Mesothelial cell of epicardium (in vitro differentiated cells): ENCODE measurements at regions not wholly inside any gene's neighbourhood (a gene's known extent, or its start where the extent isn't known, plus 50 kb on each side); places are given as distances from the start of the nearest gene placed in this dataset.

Source experiments
- DNase-seq, 2 experiments: peaks; one replicate each; pipeline ENCODE4 v3.0.0; 2021; ENCODE audit warnings: low spot score in 2 of 2; ENCODE audit not compliant: unreplicated experiment in 2 of 2
- H3K27ac Mint-ChIP-seq: 2 replicates; pipeline ENCODE4 v1.8.0; 2021; ENCODE audit warnings: mixed read lengths
- H3K27me3 Mint-ChIP-seq: 2 replicates; pipeline ENCODE4 v1.8.0; 2021; ENCODE audit warnings: low read depth, mixed read lengths
- H3K36me3 Mint-ChIP-seq: 2 replicates; pipeline ENCODE4 v1.8.0; 2021; ENCODE audit warnings: mixed read lengths
- H3K4me1 Mint-ChIP-seq: 2 replicates; pipeline ENCODE4 v1.8.0; 2021; ENCODE audit warnings: mixed read lengths
- H3K4me3 Mint-ChIP-seq: 2 replicates; pipeline ENCODE4 v1.8.0; 2021; ENCODE audit warnings: mild to moderate bottlenecking, moderate library complexity, mixed read lengths
- H3K9me3 Mint-ChIP-seq: 2 replicates; pipeline ENCODE4 v1.8.0; 2021; ENCODE audit warnings: mixed read lengths
- CTCF ChIP-seq: fragments of 200-600 bp; sonication (generic); IDR thresholded peaks from one replicate; pipeline ENCODE4 v1.5.0; 2021; ENCODE audit warnings: antibody characterized with exemption; ENCODE audit not compliant: unreplicated experiment

GRCh38 chr4:180721356-180721755 lies 1521.8 kb upstream of the TENM3 start:
- Mint-ChIP-seq H3K9me3 (peaks cover 5% of the 10 kb centered on the region), H3K27ac (no peak overlapping the region), H3K4me3 (no peak overlapping the region), H3K4me1 (no peaks in the 10 kb centered on the region), H3K36me3 (no peaks in the 10 kb centered on the region), H3K27me3 (no peaks in the 10 kb centered on the region)
- TF ChIP-seq CTCF = no peak
- no peak for DNase-seq

- no peak for TF ChIP-seq CTCF
- Mint-ChIP-seq H3K4me3 (no peak overlapping the region), H3K36me3 (peaks cover 5% of the 10 kb centered on the region), H3K4me1 (no peaks in the 10 kb centered on the region), H3K9me3 (peaks cover 23% of the 10 kb centered on the region), H3K27ac (no peak overlapping the region), H3K27me3 (no peaks in the 10 kb centered on the region)
- DNase-seq = no peak
Measured at GRCh38 chr4:180726611-180727010, 1516.6 kb upstream of the TENM3 start.

- no peak for DNase-seq
- no peak overlapping the region for H3K27ac Mint-ChIP-seq
- peaks cover 5% of the 10 kb centered on the region for H3K36me3 Mint-ChIP-seq
- no peak overlapping the region for H3K4me3 Mint-ChIP-seq
- TF ChIP-seq CTCF = no peak
- peaks cover 18% of the 10 kb centered on the region for H3K9me3 Mint-ChIP-seq
- no peaks in the 10 kb centered on the region for H3K27me3 Mint-ChIP-seq
- H3K4me1 Mint-ChIP-seq = no peaks in the 10 kb centered on the region
Measured at GRCh38 chr4:180727478-180727877, 1515.7 kb upstream of the TENM3 start.

GRCh38 chr4:180734753-180735432 lies 1508.3 kb upstream of the TENM3 start:
- no peak for DNase-seq
- Mint-ChIP-seq H3K27ac (no peak overlapping the region), H3K4me3 (no peak overlapping the region), H3K9me3 (peaks cover 9% of the 10 kb centered on the region), H3K4me1 (no peaks in the 10 kb centered on the region), H3K27me3 (no peaks in the 10 kb centered on the region), H3K36me3 (peaks cover 3% of the 10 kb centered on the region)
- no peak for TF ChIP-seq CTCF

GRCh38 chr4:180741703-180742102 lies 1501.5 kb upstream of the TENM3 start:
- DNase-seq = no peak
- no peak overlapping the region for H3K4me3 Mint-ChIP-seq
- no peaks in the 10 kb centered on the region for H3K36me3 Mint-ChIP-seq
- H3K9me3 Mint-ChIP-seq = no peaks in the 10 kb centered on the region
- no peak overlapping the region for H3K27ac Mint-ChIP-seq
- no peak for TF ChIP-seq CTCF
- no peaks in the 10 kb centered on the region for H3K27me3 Mint-ChIP-seq
- H3K4me1 Mint-ChIP-seq = peaks cover 12% of the 10 kb centered on the region

- H3K27ac Mint-ChIP-seq = peak overlapping the region; percentile 21
- peaks cover 9% of the 10 kb centered on the region for H3K9me3 Mint-ChIP-seq
- DNase-seq = no peak
- no peak overlapping the region for H3K4me3 Mint-ChIP-seq
- TF ChIP-seq CTCF = no peak
- H3K36me3 Mint-ChIP-seq = peaks cover 5% of the 10 kb centered on the region
- no peaks in the 10 kb centered on the region for H3K27me3 Mint-ChIP-seq
- H3K4me1 Mint-ChIP-seq = peaks cover 12% of the 10 kb centered on the region
Measured at GRCh38 chr4:180745019-180745418, 1498.2 kb upstream of the TENM3 start.
